Progenitor cell of endocrine pancreas (in vitro differentiated cells): ENCODE measurements at regions not wholly inside any gene's neighbourhood (a gene's known extent, or its start where the extent isn't known, plus 50 kb on each side); places are given as distances from the start of the nearest gene placed in this dataset.

Experiments
- DNase-seq: peaks from one replicate; pipeline ENCODE4 v3.0.0; 2021; ENCODE audit warnings: low spot score; ENCODE audit not compliant: unreplicated experiment
- H3K27ac Mint-ChIP-seq: 2 replicates; pipeline ENCODE4 v1.8.0; 2021; ENCODE audit warnings: mild to moderate bottlenecking, moderate library complexity, mixed read lengths
- H3K27me3 Mint-ChIP-seq: 2 replicates; pipeline ENCODE4 v1.8.0; 2021; ENCODE audit warnings: mixed read lengths
- H3K36me3 Mint-ChIP-seq: 2 replicates; pipeline ENCODE4 v1.8.0; 2022; ENCODE audit warnings: mixed read lengths; ENCODE audit not compliant: insufficient read depth
- H3K4me1 Mint-ChIP-seq: 2 replicates; pipeline ENCODE4 v1.8.0; 2021; ENCODE audit warnings: low read depth, mixed read lengths
- H3K4me3 Mint-ChIP-seq: 2 replicates; pipeline ENCODE4 v1.8.0; 2021; ENCODE audit warnings: low read depth, mild to moderate bottlenecking, moderate library complexity, mixed read lengths
- H3K9me3 Mint-ChIP-seq: 2 replicates; pipeline ENCODE4 v1.8.0; 2021; ENCODE audit warnings: low read depth, mixed read lengths
- CTCF ChIP-seq: fragments of 200-600 bp; sonication (generic); IDR thresholded peaks from one replicate; pipeline ENCODE4 v1.5.0; 2021; ENCODE audit warnings: antibody characterized with exemption, mild to moderate bottlenecking; ENCODE audit not compliant: unreplicated experiment

DNA sequence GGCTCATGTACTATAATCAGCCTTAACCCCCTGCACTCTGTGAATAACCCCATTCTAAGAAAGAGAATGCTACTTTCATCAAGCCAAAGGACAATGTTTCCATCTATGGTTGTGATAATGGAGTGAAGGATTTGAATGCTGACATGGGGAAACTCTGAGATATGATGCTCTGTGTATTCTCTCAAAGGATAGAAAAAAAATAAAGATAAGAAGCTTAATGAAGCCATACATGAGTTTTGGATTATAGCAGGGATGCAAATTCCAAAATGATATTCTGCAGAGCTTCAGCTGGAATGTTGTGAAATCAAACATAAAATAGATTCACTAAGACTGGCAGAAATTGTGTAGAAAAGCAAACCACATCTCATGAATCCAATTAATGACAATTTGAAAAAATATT, 1074.1 kb downstream of the XPNPEP1 start:
- no peak for TF ChIP-seq CTCF
- no peaks in the 10 kb centered on the region for H3K27me3 Mint-ChIP-seq
- H3K36me3 Mint-ChIP-seq = peaks cover 1% of the 10 kb centered on the region
- no peaks in the 10 kb centered on the region for H3K4me1 Mint-ChIP-seq
- peaks cover 7% of the 10 kb centered on the region for H3K9me3 Mint-ChIP-seq
- no peak for DNase-seq
- H3K27ac Mint-ChIP-seq = no peak overlapping the region
- H3K4me3 Mint-ChIP-seq = no peak overlapping the region

DNA sequence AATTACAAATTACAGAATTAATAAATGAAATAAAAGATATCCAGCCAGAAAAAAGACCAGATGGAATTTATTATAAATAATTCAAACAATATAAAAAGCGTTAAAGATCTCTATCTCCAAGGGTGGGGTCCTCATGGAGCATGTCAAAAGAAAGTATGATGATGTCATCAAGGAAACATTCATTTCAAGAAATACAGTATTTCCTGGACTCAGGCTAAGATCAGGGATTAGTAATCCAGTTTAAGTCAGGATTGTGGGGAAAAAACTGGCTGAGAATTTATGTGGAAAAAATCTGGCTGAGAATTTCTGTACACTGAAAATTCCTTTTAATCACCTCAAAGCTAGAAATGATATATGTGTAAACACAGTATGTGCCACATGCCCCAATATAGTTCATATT, 1075.3 kb downstream of the XPNPEP1 start:
- Mint-ChIP-seq H3K9me3 (peaks cover 7% of the 10 kb centered on the region), H3K36me3 (peaks cover 1% of the 10 kb centered on the region), H3K4me3 (no peak overlapping the region), H3K4me1 (no peaks in the 10 kb centered on the region), H3K27ac (no peak overlapping the region), H3K27me3 (no peaks in the 10 kb centered on the region)
- TF ChIP-seq CTCF = no peak
- DNase-seq = no peak

- no peak overlapping the region for H3K27ac Mint-ChIP-seq
- H3K36me3 Mint-ChIP-seq = peaks cover 1% of the 10 kb centered on the region
- no peaks in the 10 kb centered on the region for H3K27me3 Mint-ChIP-seq
- H3K9me3 Mint-ChIP-seq = peaks cover 7% of the 10 kb centered on the region
- no peak for TF ChIP-seq CTCF
- H3K4me3 Mint-ChIP-seq = no peak overlapping the region
- no peak for DNase-seq
- peaks cover 5% of the 10 kb centered on the region for H3K4me1 Mint-ChIP-seq
These were observed 1082.4 kb downstream of the XPNPEP1 start for GRCh38 chr10:108840944-108841343.

- no peak overlapping the region for H3K4me3 Mint-ChIP-seq
- TF ChIP-seq CTCF = no peak
- DNase-seq = no peak
- H3K9me3 Mint-ChIP-seq = peaks cover 3% of the 10 kb centered on the region
- no peaks in the 10 kb centered on the region for H3K36me3 Mint-ChIP-seq
- peaks cover 5% of the 10 kb centered on the region for H3K4me1 Mint-ChIP-seq
- no peak overlapping the region for H3K27ac Mint-ChIP-seq
- H3K27me3 Mint-ChIP-seq = no peaks in the 10 kb centered on the region
These were observed 1086.9 kb downstream of the XPNPEP1 start for GRCh38 chr10:108836362-108836761.

DNA sequence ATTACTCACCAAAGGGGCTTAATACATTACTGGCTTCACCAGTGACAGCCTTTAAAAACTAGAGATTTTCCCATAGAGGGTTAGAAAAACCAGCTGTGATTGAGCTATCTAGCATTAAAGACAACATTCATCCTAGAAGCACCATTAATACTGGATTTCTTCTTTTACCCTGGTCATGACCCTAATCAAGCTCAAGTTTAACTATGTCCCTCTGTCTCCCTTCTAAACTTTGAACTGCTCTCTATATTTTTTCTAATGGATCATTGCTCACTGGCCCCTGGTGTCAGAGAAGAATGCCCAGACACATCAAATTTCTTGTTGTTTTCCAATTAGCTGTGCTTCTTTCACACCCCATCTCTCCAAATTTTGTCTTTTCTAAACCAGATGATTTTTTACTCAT, 1101.3 kb downstream of the XPNPEP1 start:
- no peak overlapping the region for H3K27ac Mint-ChIP-seq
- H3K9me3 Mint-ChIP-seq = no peaks in the 10 kb centered on the region
- no peaks in the 10 kb centered on the region for H3K27me3 Mint-ChIP-seq
- H3K4me3 Mint-ChIP-seq = no peak overlapping the region
- H3K36me3 Mint-ChIP-seq = no peaks in the 10 kb centered on the region
- H3K4me1 Mint-ChIP-seq = no peaks in the 10 kb centered on the region
- TF ChIP-seq CTCF = no peak
- DNase-seq = no peak
